GOT3 (cell line): ENCODE measurements at regions not wholly inside any gene's neighbourhood (a gene's known extent, or its start where the extent isn't known, plus 50 kb on each side); places are given as distances from the start of the nearest gene placed in this dataset.
"Not testable (repeated sequence)": the region's sequence is repeated elsewhere in the genome, so short reads cannot be mapped to it uniquely, and the experiment has no call there.

Experiments
- DNase-seq: peaks from one replicate; lab custom pipeline; 2025; ENCODE audit warnings: mixed read lengths; lab: John Stamatoyannopoulos, UW

GRCh38 chr16:52386694-52387093 lies 160.2 kb downstream of the TOX3 start:
- no peak for DNase-seq

DNA sequence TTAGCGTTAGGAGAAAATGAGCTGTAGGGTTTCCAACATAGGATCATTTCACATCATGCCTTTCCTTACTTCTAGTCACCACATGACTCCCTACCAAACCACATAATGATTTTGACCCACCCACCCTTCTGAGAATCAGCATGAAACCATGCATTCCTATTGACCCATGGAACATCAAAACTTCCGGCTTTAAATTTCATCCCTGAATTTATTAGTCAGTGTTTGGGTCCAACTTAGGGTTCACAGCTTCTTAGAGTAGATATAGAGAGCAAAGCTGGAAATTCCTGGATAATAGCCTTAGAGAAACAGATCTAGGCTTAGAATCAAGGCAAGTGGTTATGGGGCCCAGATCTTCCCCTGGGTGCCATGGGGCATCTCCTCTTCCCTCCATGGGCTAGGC lies 162.6 kb downstream of the TOX3 start:
- DNase-seq = no peak

GRCh38 chr16:52383640-52384292 lies 163.2 kb downstream of the TOX3 start:
- no peak for DNase-seq

DNA sequence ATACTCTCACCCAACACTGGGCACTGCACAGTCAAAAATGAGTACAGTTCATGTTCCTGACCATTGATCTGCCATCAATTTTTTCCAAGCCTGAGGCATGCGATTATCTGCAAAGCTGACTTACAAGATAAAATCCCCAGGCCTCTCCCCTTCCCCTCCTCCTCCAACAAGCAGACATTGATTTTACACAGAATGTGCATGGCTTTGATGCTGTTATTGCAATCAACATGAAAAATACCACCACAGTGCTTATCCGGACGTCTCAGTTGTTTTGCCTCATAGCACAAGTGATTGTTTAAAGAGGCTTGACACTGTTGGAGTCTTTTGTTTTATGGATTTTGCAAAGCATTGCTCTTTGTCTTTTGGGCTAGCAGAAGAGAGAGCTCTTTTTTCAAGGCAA lies 163.8 kb downstream of the TOX3 start:
- DNase-seq = no peak

GRCh38 chr16:52379551-52379950 lies 167.4 kb downstream of the TOX3 start:
- DNase-seq = no peak

- no peak for DNase-seq
Observed at GRCh38 chr16:52376676-52377280, 170.2 kb downstream of the TOX3 start.

DNA sequence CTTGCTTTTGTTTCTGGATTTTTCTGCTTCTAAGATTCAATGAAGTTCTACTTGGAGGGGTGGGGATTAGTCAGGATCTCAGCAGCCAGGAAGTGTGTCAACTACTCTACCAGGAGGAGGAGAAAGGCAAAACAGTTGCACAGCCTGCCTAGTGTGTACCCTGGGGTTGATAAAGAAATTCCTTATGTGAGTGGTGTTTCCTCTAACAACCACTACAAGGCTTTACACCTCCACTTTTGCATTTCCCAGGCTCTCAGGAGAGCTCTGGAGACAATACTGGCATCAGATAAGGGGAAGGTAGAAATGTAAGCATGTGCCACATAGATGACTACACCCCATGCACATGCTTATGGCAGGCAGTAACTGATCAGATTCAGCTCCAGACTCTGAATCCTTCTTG lies 174.6 kb downstream of the TOX3 start:
- DNase-seq = no peak

DNA sequence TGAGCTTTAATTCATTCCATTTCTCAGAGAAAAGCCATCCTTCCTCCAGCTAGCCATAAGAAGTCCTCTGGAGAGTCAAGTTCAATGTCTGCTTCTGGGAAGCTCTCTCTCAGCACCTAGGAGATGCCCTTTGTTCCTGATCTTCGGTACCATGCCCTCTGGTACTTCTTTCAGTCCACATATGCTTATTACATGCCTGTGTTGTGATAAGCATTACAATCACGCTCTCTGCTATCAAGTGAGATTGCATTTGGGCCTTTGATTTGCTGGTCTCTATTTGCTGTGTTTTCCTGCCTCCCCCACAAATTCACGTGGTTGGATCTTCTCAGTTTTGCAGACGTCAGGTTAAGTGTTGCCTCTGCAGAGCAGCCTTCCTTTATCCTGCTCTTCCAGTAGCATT lies 178.1 kb downstream of the TOX3 start:
- DNase-seq = no peak

GRCh38 chr16:52367821-52368220 lies 179.1 kb downstream of the TOX3 start:
- DNase-seq = no peak

GRCh38 chr16:52366983-52367382 lies 180.0 kb downstream of the TOX3 start:
- no peak for DNase-seq

- DNase-seq = no peak
Observed at GRCh38 chr16:52364500-52364899, 182.4 kb downstream of the TOX3 start.

GRCh38 chr16:52363082-52363481 lies 183.9 kb downstream of the TOX3 start:
- DNase-seq = no peak

DNA sequence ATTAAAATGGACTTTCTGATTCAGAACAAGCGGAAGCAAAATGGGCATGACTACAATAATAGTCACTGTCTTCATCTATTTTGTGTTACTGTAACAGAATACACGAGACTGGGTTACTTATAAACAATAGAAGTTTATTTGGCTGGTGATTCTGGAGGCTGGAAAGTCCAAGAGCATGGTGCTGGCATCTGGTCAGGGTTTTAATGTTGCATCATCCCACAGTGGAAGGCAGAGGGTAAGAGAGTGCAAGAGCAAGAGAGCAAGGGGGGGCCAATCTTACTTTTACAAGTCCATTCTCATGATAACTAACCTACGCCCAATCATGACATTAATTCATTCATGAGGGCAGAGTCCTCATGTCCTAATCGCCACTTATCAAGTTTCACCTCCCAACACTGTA lies 189.2 kb downstream of the TOX3 start:
- DNase-seq = no peak

GRCh38 chr16:52353249-52353648 lies 193.7 kb downstream of the TOX3 start:
- DNase-seq = no peak

DNA sequence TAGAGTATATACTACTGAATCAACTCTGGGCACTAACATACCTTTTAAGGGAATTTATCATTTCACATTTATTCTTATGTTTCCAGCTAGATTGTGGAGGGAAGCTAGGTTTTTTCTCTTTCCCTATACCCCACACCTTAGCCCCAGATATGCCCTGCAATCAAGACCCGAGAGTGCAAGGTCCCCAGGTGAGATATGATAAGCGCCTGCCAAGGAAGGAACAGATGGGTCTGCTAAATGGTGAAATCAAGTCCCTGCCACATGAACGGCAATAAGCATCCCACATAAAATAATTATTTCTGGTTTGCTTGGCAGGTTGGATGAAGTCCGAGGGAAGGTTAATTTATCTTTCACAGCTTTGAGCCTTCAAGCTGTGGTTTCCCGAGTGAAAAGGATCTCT lies 195.5 kb downstream of the TOX3 start:
- no peak for DNase-seq

DNA sequence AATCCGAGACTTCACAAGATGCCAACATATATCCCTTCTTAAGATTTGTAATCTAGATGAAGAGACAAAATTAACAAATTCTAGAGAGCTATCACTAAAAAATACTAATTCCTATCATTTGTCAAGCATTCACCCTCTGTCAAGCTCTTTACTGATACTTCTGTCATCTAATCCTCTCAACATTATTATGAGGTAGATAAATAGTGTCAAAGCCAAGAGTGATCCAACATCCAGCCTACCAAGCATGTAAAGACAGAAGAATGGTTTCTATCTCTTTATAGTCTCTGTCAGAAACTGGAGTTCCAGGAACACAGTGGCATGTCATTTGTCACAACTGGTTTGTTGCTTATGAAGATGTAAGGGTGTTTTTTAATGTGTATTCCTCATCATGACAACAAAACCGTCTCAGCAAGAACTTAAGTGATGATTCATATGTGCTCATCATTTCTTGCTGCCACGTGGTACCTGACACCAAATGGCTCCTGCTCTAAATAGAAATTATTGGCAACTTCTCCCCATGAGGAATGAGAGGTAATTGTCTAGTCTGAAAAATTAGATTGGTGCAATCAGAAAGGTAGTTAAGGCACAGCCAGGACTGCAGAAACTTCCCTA lies 196.8 kb downstream of the TOX3 start:
- DNase-seq = no peak

- no peak for DNase-seq
Observed at GRCh38 chr16:52346709-52347108, 200.2 kb downstream of the TOX3 start.

DNA sequence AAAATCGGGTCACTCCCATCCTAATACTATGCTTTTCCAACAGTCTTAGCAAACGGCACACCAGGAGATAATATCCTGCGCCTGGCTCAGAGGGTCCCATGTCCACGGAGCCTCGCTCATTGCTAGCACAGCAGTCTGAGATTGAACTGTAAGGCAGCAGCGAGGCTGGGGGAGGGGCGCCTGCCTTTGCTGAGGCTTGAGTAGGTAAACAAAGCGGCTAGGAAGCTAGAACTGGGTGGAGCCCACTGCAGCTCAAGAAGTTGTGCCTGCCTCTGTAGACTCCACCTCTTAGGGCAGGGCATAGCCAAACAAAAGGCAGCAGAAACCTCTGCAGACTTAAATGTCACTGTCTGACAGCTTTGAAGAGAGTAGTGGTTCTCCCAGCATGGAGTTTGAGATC lies 213.3 kb downstream of the TOX3 start:
- not testable (repeated sequence) for DNase-seq

DNA sequence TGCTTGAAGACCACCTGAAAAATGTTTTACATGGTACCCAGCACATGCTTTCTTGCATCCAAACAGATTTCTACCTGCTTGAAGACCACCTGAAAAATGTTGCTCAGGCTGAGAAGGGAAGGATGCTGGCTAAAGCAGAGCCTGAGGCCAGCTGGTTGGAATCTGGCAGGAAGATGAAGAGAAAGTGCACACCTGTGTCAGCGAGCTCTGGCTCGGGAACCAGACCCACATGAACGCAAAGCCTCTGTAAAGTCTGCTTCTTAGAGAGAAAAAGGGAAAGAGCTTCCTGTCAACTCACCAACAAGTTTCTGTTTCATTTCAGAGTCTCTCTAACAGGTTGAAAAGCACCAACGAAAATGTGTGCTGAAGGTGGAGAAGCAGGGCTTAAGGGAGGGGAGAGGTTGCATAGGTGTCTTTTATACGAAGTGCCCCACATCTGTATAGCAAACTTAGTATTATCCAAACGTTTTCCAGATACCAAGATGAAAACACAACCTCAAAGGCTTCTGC lies 226.0 kb downstream of the TOX3 start:
- no peak for DNase-seq

GRCh38 chr16:52318302-52319009 lies 228.5 kb downstream of the TOX3 start:
- no peak for DNase-seq

- no peak for DNase-seq
Observed at GRCh38 chr16:52316241-52316640, 230.7 kb downstream of the TOX3 start.

GRCh38 chr16:52312716-52313115 lies 234.2 kb downstream of the TOX3 start:
- no peak for DNase-seq
